HFFc6 (cell line): ENCODE measurements at regions not wholly inside any gene's neighbourhood (a gene's known extent, or its start where the extent isn't known, plus 50 kb on each side); places are given as distances from the start of the nearest gene placed in this dataset.
"Not testable (repeated sequence)": the region's sequence is repeated elsewhere in the genome, so short reads cannot be mapped to it uniquely, and the experiment has no call there.

Source experiments
- DNase-seq: peaks from one replicate; pipeline ENCODE4 v3.0.0-alpha.2; 2018
- H3K27ac Mint-ChIP-seq: 2 replicates; pipeline ENCODE4 v1.8.0; 2020; ENCODE audit warnings: mild to moderate bottlenecking, mixed read lengths
- H3K27me3 Mint-ChIP-seq: 2 replicates; pipeline ENCODE4 v1.8.0; 2021; ENCODE audit warnings: mild to moderate bottlenecking, moderate library complexity, mixed read lengths; ENCODE audit not compliant: insufficient read depth
- H3K36me3 Mint-ChIP-seq: 2 replicates; pipeline ENCODE4 v1.8.0; 2021; ENCODE audit warnings: low read depth, mixed read lengths
- H3K4me1 Mint-ChIP-seq: 2 replicates; pipeline ENCODE4 v1.8.0; 2020; ENCODE audit warnings: low read depth, mixed read lengths
- H3K4me3 Mint-ChIP-seq: 2 replicates; pipeline ENCODE4 v1.8.0; 2020; ENCODE audit warnings: mild to moderate bottlenecking, moderate library complexity, mixed read lengths
- H3K9me3 Mint-ChIP-seq: 2 replicates; pipeline ENCODE4 v1.8.0; 2020; ENCODE audit warnings: mild to moderate bottlenecking, mixed read lengths
- TF ChIP-seq, protein P1 (sequence below): fragments of 200-600 bp; sonication (generic); IDR thresholded peaks from 2 replicates; pipeline ENCODE4 v1.5.0; 2021; ENCODE audit warnings: antibody characterized with exemption, mild to moderate bottlenecking

DNA sequence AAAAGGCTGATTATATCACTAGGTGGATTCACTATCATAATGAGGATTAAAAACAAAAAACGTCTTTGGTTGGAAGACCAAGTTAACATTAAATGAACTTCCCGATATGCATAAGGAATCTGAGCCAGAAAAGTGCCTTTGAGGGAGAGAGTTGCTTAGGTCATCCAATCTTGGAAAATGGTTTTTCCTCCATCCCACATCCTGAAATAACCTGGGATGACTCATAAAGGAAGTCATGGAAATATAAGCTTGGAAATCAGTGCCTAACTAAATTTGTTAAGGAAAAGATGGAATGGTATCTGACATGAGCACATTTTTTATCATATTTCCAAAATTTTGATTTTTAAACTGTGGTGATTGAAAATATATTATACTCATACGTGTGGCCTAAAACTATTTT is 66.0 kb downstream of the KBTBD8 start:
- H3K27ac Mint-ChIP-seq: no peak overlapping the region
- TF ChIP-seq, protein P1, sequence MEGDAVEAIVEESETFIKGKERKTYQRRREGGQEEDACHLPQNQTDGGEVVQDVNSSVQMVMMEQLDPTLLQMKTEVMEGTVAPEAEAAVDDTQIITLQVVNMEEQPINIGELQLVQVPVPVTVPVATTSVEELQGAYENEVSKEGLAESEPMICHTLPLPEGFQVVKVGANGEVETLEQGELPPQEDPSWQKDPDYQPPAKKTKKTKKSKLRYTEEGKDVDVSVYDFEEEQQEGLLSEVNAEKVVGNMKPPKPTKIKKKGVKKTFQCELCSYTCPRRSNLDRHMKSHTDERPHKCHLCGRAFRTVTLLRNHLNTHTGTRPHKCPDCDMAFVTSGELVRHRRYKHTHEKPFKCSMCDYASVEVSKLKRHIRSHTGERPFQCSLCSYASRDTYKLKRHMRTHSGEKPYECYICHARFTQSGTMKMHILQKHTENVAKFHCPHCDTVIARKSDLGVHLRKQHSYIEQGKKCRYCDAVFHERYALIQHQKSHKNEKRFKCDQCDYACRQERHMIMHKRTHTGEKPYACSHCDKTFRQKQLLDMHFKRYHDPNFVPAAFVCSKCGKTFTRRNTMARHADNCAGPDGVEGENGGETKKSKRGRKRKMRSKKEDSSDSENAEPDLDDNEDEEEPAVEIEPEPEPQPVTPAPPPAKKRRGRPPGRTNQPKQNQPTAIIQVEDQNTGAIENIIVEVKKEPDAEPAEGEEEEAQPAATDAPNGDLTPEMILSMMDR: no peak
- H3K36me3 Mint-ChIP-seq: no peaks in the 10 kb centered on the region
- peaks cover 2% of the 10 kb centered on the region; the same call in 1 of the 2 replicates for H3K27me3 Mint-ChIP-seq
- no peak for DNase-seq
- no peaks in the 10 kb centered on the region for H3K9me3 Mint-ChIP-seq
- no peaks in the 10 kb centered on the region for H3K4me1 Mint-ChIP-seq
- H3K4me3 Mint-ChIP-seq: no peak overlapping the region

DNA sequence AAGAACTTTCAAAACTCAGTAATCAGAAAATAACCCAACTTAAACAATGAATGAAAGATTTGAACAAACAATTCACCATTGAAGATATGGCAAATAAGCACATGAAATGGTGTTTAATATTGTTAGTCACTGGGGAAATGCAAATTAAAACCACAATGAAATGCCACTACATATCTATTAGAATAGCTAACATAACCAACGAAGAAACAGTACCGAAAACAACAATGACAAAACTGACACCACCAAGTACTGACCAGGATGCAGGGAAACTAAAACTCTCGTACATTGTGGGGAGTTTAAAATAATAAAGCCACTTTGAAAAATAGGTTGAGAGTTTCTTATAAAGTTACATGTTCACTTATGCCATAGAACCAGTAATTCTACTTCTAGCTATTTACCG is 69.1 kb downstream of the KBTBD8 start:
- DNase-seq: no peak
- Mint-ChIP-seq H3K27me3 (peaks cover 2% of the 10 kb centered on the region; the same call in 1 of the 2 replicates), H3K27ac (no peak overlapping the region), H3K9me3 (no peaks in the 10 kb centered on the region), H3K36me3 (no peaks in the 10 kb centered on the region), H3K4me1 (no peaks in the 10 kb centered on the region), H3K4me3 (no peak overlapping the region)
- TF ChIP-seq, protein P1: no peak

GRCh38 chr3:67072640-67073039 is 74.5 kb downstream of the KBTBD8 start:
- not testable (repeated sequence) for H3K36me3 Mint-ChIP-seq, H3K27me3 Mint-ChIP-seq, DNase-seq, H3K27ac Mint-ChIP-seq, H3K4me1 Mint-ChIP-seq, H3K4me3 Mint-ChIP-seq, H3K9me3 Mint-ChIP-seq

GRCh38 chr3:67073812-67074211 is 75.7 kb downstream of the KBTBD8 start:
- Mint-ChIP-seq H3K4me1 (no peaks in the 10 kb centered on the region), H3K27ac (no peak overlapping the region), H3K36me3 (no peaks in the 10 kb centered on the region), H3K9me3 (no peaks in the 10 kb centered on the region), H3K27me3 (peaks cover 1% of the 10 kb centered on the region), H3K4me3 (no peak overlapping the region)
- TF ChIP-seq, protein P1: no peak
- DNase-seq: no peak

DNA sequence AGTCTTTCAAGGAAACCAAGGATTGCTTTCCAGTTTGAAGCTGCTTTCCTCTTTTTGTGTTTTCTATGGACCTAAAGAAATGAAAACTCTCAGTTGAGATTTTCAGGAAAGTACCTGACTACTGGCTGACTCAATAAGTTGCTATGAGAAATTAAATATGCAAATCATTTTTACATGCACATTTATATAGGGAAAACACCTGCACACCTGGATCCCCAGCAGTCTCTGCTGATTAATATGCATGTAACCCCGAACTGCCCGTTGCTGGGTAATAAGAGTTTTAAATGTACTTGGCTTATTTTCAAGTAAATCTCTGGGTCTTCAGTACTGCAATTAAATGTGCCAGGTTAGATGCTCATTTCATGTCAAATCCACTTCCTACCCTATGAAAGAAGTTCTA is 77.2 kb downstream of the KBTBD8 start:
- no peaks in the 10 kb centered on the region for H3K4me1 Mint-ChIP-seq
- H3K9me3 Mint-ChIP-seq: no peaks in the 10 kb centered on the region
- peaks cover 1% of the 10 kb centered on the region for H3K27me3 Mint-ChIP-seq
- H3K36me3 Mint-ChIP-seq: no peaks in the 10 kb centered on the region
- TF ChIP-seq, protein P1: no peak
- no peak overlapping the region for H3K27ac Mint-ChIP-seq
- H3K4me3 Mint-ChIP-seq: no peak overlapping the region
- DNase-seq: no peak

GRCh38 chr3:67076607-67077006 is 78.5 kb downstream of the KBTBD8 start:
- TF ChIP-seq, protein P1: no peak
- no peaks in the 10 kb centered on the region for H3K4me1 Mint-ChIP-seq
- no peak overlapping the region for H3K27ac Mint-ChIP-seq

More at GRCh38 chr3:67076607-67077006, 78.5 kb downstream of the KBTBD8 start:
- Mint-ChIP-seq H3K4me3 (no peak overlapping the region), H3K36me3 (no peaks in the 10 kb centered on the region), H3K27me3 (peaks cover 1% of the 10 kb centered on the region), H3K9me3 (no peaks in the 10 kb centered on the region)
- no peak for DNase-seq
